ENCODE measurements at regions not wholly inside any gene's neighbourhood (a gene's known extent, or its start where the extent isn't known, plus 50 kb on each side); places are given as distances from the start of the nearest gene placed in this dataset.
A peak's percentile ranks its signal among the peaks of the same experiment; 100 is the strongest.

- DNase-seq = no peak
These were observed 227.4 kb downstream of the MAN2A1 start for GRCh38 chr5:109917154-109917546.

- no peak for DNase-seq
These were observed 228.2 kb downstream of the MAN2A1 start for GRCh38 chr5:109917966-109918365.

DNA sequence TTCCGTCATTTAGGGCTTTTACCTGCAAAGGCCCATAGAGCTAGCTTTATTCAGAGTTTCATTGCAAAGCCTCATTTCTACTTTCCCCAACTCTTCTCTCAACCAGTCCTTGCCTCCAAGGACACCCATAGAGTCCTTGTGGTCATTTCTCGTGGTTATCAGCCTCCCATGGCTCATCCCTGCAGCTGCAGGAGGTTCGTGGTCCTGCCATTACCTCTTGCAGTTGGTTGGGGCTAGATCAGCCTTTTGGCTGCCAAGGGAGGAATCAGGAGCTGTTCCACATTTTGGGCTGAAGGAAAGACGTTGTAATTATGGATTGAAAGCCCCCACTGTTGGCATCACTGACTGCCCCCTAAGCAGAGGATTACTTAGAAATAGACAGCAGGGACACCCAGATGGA lies 231.0 kb downstream of the MAN2A1 start:
- DNase-seq = no peak

DNA sequence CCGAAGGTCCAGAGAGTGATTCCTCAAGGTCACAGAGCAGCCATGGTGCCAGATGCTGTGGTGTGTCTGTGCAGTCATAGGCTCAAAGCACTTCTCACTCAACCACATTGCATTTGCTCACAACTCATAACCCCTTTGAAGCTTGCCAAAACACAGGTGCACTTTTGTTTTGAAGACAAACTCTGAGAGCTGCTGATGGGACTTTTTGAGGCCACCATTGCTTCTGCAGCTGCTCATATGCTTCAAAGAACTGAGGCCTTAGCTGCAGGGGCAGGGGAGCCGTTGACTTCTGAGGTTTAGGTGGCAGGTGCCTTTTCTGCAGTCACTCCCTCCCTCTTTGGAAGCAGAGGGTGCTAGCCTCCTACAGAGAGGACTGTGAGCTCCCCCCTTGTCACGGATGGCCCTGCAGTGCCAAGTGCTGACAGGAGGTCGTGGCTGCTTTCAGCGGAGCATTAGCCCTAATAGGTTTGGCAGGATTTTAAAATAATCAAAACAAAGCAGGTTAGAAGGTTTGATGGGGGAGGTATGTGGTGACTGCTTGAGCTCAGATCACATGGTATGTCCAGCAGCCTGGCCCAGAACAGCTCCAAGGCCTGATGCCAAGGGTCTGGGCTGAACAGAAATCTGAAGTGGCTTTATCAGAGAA lies 232.1 kb downstream of the MAN2A1 start:
- peak; percentile 45 for DNase-seq

GRCh38 chr5:109922381-109922995 lies 232.8 kb downstream of the MAN2A1 start:
- DNase-seq = no peak

DNA sequence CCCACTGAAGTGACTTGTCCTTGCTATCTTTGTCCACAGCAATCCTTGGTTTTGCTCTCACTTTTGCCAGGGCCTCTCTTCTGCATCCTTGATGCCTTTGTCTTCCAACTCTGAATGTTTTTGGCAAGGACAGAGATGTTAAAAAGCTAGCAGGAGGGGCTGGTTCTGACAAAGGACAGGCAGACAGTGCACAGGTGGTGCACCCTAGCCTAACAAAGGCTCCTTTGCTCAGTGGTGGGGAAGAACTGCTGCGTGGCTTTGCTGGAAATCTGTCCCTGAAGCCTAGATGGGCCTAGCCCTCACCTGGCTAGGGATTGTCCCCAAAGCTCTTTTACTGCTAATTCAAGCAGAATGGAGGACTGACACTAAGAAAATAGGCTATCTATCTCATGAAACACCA lies 233.5 kb downstream of the MAN2A1 start:
- no peak for DNase-seq

- no peak for DNase-seq
These were observed 234.7 kb downstream of the MAN2A1 start for GRCh38 chr5:109924237-109925107.

- DNase-seq = no peak
These were observed 237.9 kb downstream of the MAN2A1 start for GRCh38 chr5:109927639-109928038.

GRCh38 chr5:109928046-109928445 lies 238.3 kb downstream of the MAN2A1 start:
- no peak for DNase-seq

- DNase-seq = no peak
These were observed 239.1 kb downstream of the MAN2A1 start for GRCh38 chr5:109928811-109929210.

- DNase-seq = no peak
These were observed 239.6 kb downstream of the MAN2A1 start for GRCh38 chr5:109929376-109929775.

DNA sequence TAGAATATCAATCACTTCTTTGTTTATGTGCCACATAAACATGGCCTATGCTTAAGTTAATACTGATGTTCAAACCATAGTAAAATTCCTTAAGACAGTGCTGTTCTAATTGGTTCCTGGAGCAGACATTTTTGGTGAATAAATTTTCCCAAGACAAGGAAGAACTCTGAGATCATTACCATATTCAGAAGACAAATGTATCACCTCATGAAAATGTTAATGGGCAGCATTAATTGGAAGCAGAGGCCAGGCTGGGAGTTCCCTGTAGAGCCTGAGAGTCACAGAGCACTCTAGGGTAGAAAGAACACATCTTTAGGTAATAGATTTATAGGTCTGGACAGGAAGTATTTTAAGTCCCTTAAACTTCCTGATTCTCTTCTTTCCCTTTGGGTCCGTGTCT lies 240.2 kb downstream of the MAN2A1 start:
- DNase-seq = no peak

GRCh38 chr5:109931049-109931780 lies 241.5 kb downstream of the MAN2A1 start:
- DNase-seq = no peak

DNA sequence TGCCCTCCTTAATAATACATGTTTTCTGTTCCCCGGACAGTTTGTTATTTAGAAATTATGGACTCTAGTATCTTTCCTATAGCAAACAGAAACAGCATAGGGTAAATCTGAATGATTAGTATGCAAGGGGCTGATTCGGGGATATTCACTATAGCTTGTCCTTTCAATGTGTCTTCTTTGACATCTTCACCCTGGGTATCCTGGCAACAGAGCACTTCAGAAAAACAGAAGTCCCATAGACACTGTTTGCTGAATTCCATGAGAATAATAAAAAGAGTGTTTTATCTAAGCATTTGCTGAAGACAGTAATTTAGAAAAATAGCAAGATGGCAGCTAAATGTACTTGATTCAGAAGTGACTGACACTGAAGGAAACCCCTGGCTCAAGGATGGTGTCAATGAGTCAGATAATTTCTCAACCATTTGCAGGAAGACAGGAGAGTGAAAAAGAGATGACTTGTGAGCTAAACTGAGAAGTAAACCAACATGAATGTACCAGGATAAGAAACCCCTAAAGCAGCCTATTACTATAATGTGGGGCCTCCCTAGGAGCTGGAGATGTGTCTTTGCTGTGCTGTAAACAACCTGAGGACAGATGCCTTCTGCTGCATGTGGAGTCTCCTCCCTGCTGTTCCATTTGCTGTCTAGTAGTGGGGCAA lies 246.2 kb downstream of the MAN2A1 start:
- DNase-seq = no peak

GRCh38 chr5:109936996-109937395 lies 247.3 kb downstream of the MAN2A1 start:
- DNase-seq = no peak

GRCh38 chr5:109937951-109938350 lies 248.2 kb downstream of the MAN2A1 start:
- DNase-seq = no peak

DNA sequence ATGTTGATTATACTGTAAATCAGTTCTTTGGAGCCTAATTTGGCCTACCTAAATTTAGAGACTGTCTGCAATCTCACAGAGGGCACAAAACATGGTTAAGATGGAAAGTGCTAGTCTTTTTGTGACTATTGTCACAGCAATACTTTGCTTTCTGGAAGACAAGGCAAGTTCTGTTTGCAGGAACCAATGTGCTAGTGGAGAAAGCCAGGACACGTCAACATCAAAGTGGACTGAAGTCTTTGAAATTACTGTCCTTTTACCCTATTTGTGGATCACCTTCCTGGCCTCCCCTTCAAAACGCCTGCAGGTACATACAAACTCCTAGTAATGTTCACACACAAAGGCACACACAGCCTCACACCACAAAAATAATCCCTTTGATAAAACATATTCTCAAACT lies 248.7 kb downstream of the MAN2A1 start:
- no peak for DNase-seq

- DNase-seq = no peak
These were observed 249.5 kb downstream of the MAN2A1 start for GRCh38 chr5:109939116-109939682.

- DNase-seq = no peak
These were observed 252.9 kb downstream of the MAN2A1 start for GRCh38 chr5:109942646-109943045.

GRCh38 chr5:109943701-109944235 lies 254.0 kb downstream of the MAN2A1 start:
- no peak for DNase-seq

DNA sequence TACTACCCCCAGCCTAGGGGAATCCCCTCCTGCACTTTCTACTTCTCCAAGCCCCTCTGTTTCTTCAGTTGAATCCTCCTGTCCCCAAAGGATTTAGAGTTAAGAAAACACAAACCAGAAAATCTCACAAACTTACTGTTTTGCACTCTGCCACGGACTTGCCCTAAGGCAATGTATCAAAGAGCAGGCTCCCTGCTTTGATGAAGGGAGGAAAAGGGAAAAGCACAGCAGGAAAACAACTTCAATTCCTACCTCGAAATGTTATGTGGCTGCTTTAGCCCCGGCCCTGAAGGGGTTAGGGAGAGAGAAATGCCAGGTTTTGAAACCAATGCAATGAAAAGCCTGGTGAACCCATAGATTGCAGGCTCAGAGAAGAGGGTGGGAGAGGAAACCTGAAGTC lies 254.7 kb downstream of the MAN2A1 start:
- no peak for DNase-seq

GRCh38 chr5:109945097-109945678 lies 255.5 kb downstream of the MAN2A1 start:
- no peak for DNase-seq

Data from activated CD8-positive, alpha-beta memory T cell treated with anti-CD3 and anti-CD28 coated beads, Interleukin-2, amount 50 U/mL, for 4 hours (primary cell).